Esophagus mucosa (tissue), 1 donor: ENCODE measurements at regions not wholly inside any gene's neighbourhood (a gene's known extent, or its start where the extent isn't known, plus 50 kb on each side); places are given as distances from the start of the nearest gene placed in this dataset.
A peak's percentile ranks its signal among the peaks of the same experiment; 100 is the strongest.

Experiments used
- ATAC-seq: fragments of 200-7000 bp; cut with Tn5 transposase; one replicate; pipeline ENCODE4 v1.9.1; 2020
- donor health status: DM: yes; HTN: yes; CAD: no.

DNA sequence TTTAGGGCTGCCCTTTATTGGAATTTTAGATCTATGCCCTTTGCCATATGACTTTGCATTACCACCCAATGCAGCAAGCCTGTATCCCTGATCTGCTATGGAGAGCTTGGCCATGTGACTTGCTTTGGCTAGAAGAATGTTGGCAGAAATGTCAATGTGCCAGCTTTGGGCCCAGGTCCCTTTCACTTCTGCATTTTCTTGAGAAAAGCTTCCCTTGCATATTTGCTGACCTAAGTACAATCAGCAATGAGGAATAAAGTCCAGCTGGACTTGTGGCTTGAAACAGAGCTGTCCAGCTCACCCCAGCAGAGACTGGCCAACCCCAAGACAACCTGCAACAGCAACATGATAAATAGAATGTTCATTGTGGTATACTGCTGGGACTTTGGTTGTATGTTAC lies 135.9 kb downstream of the PAH start:
- ATAC-seq = no peak

DNA sequence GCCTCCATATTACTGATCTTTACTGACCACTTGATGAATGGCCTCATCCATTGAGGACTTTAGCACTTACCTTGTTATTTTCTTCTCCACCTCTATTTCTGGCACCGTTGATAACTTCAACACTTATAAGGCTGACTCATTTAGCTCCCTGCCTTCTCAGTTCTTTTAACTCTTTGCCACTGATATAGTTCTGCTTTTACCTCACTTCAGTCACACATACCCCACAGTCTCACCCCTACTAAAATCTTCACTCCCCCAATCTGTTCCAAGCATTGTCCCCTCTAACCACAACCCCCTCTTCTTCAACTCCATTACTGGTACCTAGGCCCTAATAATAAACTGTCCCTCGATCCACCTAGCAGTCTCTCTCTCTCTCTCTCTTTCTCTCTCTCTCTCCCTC lies 141.0 kb downstream of the PAH start:
- no peak for ATAC-seq

DNA sequence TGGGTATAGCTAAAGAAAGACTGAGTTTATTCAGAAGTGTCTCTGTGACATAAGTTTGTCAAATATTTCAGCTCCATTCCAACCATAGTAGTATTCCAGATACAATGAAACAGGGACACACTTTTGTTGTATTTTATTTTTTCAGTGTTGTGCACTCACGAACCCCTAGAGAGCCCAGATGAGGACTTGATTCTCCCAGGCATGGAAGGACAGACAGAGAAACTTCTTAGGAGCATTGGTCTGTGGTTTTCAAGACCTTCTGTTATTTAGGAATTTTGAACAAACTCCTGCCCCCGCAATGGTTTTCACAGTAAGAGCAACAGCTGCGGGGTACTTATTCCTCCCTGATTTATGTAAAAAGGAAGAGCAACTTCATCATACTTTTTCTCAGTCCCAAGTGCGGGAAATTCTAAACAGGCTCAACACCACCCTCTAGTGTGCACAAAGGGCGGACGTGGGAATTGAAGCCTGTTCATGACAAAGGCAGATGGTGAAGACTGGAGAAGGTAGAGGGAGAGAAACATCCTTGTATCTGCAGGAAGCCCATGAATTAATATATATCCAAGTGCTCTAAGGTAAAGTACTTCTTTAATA lies 147.6 kb downstream of the PAH start:
- peak; percentile 68 for ATAC-seq

DNA sequence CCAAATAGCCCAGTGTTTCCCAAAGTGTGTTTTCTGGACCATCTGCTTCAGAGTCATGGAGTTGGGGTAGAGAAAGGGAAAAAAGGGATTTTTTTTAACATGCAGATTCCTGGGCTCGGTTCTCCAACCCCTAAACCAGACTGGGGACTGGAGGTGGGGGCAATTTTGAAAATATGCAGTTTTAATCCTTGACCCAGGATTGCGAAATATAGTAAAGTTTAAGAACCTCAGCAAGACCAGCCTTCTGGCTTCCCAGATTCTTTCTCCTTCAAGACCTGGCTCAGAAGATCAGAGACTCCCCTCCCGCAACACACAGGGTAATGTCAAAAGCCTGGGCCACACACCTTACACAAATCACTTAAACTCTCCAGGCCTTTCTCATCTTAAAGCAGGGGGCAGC lies 150.1 kb downstream of the PAH start:
- no peak for ATAC-seq

DNA sequence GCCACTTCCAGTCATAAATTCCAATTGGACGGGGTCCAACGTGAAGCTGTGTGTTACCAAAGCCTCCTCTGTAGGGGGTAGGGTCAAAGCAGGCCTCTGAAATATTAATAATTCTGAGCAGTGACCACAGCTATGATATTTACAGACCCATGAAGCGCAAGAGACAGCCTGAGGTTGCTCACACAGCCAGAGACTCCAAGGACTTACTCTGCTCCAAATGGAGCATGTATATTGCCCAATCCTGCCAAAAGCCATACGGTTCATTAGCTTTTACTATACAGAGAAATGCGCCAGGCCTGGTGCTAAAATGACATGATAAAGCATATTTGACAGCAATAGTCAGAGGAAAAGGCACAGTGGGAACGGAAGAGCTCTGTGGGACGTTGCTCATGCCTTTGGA lies 151.3 kb downstream of the PAH start:
- ATAC-seq = no peak

DNA sequence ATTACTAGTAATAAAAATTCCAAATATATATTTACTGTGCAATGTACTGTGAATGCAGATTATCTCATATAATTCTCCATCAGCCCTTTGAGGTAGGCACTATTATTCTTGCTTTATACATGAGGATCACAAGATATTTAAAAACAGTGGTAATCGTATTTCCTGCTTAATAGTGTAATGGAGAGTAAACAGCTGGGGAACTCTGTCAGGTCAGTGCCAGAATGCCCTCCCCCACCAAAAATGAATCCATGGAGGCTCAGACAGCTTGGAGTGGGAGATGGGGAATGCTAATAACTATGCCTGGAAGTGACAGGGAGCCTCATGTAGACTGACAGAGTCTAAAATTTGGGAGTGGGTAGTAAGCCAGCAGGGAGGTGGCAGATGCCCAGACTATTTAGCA lies 153.6 kb downstream of the PAH start:
- ATAC-seq = no peak

DNA sequence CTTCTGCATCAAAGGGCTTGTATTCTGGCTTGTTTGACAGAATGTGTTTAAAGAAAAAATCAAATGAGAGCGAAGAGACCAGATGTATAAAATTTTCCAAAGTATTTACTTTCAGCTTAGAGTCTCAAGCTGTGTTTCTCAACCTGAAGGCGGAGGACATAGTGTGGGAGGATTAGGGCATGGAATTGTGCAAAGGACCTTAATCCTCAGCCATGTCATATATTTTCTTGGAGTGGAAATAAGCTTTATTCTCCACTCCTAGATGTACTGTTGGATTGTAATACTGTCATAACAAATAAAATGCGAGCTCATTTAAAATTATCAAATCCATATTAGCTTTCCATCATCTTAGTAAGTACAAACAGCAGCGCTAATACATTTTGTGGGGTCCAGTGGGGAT lies 154.0 kb downstream of the PAH start:
- no peak for ATAC-seq

DNA sequence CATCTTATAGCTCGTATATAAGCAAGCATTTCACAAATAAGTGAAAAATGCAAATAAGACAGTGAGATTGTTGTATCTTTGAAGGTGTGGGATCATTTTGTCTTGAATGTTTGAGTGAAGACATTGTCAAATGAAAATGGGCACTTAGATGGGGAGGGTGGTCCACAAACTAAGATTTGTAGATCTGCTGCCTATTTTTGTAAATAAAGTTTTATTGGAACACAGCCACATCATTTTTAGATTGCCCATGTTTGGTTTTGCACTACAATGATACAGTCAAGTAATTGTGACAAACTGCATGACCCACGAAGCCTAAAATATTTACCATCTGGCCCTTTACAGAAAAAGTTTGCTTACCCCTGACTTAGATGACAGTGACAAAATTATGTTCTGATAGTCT lies 156.7 kb downstream of the PAH start:
- ATAC-seq = no peak

DNA sequence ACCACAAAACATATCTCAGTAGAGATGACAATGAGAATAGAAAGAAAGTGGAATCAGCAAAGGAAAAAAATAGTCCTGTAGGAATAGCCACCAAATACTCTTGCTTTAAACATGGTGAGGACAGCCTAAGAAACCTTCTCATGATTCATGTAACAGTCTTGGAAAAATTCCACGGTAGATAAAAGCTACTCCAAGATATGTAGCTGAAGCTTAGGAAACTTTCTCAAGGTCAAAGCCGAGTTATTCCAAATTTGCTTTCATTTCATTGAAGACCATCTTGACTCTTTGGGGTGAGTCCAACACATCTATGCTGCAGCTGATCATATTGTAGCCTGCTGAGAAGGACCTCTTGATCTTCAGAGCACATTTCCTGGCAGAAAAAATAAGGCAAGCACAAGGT lies 157.6 kb downstream of the PAH start:
- ATAC-seq = no peak

DNA sequence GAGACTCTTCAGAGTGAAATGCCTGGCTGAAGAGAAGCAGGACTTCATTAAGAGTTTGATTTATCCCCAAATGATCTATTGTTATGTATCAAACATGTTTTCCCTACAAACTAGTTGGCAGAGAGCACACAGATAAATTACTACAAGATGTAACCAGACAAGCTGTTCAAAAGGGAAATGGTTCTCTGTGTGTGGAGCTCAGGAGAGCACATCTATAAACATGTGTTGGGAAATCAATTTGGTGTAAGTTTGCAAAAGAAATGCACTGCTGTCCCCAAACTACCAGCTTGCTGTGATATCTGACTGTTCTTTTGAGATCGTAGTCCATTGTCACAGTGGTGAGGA lies 159.2 kb downstream of the PAH start:
- ATAC-seq = no peak

DNA sequence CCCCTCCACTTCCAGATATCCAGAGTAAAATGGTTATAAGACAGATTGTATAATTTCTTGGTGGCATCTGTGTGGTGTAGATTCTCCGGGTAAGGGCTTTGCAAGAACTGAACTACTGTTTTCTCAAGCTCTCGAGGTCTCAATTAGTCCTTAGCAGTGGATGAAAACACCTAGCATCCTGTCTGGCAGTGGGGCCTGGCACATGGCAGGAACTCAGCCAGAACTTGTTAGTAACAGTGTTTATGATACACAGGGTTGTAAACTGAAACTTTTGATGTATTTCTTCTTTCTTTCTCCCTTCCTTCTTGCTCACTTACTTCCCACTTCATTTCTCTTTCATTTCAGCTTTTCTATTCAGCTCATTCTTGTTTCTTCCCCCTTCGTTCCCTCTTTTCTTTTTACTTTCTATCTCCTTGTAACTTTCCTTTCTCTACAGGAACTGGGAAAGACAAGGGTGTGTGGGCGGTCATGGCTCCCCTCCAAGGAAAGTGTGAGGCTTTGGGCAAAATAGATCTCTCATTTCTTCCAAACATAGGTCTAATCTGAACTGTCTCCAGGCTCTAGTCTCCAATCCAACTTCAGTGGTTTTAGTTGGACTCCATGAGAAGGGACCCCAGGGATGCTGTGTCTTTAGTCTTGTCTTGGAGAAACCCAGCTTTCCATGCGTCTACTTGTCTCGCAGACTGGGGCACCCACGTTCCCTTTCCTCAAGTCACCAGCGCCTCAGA lies 159.7 kb downstream of the PAH start:
- no peak for ATAC-seq

DNA sequence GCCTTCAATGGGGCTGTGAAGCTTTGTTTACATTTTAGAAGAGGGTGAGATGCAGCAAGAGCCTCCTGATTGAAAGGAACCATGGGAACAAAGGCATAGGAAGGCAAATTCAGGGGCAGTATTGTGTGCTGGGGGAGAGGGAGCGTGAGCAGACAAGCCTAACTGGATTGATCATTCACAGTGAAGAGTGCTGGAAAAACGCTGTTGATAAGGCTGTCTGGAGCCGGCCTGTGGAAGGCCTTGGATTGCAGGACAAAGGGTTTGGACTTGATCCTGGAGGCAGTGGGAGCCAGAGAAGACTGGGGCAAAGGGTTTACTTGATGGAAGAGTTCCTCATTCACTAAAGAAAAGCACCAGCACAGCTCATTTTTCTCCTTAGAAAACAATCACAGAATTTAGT lies 160.5 kb downstream of the PAH start:
- ATAC-seq = no peak

DNA sequence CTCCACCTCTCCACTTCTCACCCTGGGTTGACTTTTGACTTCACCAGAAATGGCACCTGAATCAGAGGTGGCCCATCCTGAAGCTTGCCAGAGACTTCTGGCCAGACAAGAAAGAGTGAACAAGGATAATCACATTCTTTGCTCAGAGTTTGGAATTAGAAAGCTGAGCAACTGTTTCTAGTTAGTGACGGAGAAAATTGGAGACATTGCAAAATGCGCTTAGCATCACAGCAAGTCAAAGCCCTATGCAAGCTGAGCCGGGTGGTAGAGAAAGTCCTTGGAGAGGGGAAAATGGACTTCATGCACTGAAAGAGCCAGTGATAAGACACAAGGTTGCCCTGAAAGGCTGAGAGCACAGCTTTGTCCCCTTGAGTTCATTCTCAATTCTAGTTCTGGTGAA lies 161.8 kb downstream of the PAH start:
- ATAC-seq = no peak

DNA sequence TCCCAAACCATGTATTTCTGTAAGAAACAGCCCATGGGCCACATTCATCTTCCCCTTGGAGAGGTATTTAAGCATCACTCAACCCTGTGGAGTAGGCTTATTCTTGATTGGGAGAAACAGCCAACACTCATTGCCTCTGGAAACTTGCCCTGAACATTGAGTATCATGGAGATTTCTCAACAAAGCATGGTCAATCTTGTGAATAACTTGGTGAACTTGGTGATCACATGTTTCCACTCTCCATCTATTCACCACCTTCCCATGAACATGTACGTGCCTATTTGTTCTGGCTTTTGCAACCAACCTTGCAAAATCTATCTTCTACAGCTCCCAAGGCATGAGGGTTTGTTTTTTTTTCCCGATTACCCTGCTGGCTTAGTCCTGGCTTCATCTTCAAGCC lies 163.2 kb downstream of the PAH start:
- no peak for ATAC-seq

DNA sequence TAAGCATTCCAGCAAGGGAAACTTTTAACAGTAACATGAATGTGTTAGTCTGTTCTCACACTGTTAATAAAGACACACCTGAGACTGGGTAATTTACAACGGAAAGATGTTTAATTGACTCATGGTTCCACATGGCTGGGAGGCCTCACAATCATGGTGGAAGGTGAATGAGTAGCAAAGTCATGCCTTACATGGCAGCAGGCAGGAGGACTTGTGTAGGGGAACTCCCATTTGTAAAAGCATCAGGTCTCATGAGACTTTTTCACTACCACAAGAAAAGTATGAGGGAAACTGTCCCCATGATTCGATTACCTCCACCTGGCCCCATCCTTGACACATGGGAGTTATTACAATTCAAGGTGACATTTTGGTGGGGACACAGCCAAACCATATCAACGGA lies 168.3 kb downstream of the PAH start:
- ATAC-seq = no peak

DNA sequence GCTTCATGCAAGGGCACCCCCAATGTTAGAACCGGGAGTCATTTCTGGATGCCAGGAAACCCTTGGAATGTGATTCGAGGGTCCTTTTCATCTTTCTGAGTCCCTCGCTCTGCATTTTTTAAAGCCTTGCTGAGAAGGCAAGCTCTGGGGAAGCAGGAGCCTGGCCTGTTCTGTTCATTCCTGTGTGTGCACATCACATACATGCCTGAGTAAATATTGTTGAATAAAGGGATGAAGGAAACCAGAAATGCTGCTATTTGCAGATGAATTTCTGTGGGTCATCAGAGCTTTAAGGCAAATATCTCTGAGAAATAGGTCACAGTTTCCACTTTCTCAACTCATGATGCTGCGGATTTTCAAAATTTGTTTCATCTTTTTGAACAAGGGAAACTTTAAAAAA lies 170.1 kb downstream of the PAH start:
- ATAC-seq = no peak

DNA sequence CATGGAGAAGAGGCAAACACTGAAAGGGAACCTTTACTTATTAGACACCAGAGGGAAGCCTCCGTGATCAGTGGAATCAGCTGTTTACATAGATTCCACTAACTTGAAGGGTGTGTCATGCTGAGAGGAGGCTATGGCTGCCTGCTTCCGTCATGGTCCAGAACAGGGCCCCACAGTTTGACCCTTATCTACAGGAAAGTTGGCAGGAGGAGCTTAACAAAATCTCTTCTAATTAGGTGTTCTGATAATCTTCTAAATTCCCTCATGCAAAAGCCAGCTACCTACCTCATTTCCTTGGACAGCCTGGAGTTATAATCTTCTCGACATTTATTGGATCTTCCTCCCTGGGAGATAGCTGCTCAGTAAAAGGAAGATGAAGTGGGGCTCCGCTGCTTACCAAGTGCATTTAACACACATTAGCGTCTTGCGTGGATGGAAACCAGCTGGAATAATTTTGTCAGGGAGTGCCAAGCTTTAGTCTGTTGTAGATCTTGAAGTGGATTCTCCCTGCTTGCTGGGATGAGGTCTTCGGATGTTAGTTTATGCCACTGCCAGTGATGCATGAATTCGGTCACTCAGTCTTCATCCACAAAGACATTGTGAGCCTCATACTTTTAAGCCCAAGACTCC lies 171.0 kb downstream of the PAH start:
- ATAC-seq = no peak

DNA sequence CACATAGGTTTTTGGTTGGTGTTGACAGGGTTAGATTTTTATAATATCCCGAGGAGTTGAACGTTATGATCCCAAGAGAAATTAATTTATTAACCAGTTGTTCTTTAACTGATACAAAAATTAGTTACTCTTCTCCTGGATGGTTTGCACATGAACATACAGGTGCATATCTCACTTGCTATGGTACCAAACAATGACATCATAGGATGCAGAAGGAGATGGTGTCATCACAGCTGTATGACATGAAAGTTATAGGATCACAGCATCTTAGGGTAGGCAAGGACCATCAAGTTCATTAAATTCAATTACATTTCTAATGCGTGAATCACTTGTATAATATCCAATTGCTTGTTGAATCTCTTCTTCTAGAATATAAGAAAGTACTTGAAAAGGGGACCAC lies 175.8 kb downstream of the PAH start:
- ATAC-seq = no peak

DNA sequence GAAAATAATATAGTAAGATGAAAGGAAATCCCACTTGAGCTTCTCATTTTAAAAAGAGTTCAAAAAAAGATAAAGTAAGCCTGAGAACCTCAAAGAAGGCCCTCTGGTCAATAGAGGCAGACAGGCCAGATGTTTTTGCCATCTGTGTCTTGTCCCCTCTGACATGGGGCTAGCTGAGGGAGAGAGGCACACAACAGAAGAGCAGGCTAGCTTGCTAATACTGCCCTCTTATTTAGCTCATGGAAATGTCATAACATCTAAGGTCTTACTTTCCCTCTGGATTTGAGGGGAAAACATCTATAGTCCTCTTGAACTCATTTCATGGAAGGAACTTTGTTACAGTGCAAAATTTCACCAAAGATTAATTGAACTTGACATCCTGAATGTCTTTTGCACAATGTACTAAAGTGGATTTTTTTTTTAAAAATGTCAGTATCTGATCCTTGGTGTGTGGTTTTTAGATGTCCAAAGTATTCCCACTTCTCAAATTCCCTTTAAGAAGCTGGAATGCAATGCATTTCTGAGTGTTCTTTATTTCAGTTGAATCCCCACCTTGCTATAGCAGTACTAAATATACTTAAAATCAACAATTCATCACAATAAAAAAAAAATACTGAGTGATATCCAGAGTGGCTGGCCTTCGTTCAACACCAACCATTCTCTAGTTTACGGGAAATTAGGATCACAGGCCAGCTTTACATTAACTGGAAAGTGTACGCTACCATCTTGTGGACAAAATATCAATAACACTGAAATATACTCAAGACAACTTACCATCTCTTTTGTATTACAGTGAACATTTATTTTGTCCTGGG lies 176.7 kb downstream of the PAH start:
- ATAC-seq = no peak

DNA sequence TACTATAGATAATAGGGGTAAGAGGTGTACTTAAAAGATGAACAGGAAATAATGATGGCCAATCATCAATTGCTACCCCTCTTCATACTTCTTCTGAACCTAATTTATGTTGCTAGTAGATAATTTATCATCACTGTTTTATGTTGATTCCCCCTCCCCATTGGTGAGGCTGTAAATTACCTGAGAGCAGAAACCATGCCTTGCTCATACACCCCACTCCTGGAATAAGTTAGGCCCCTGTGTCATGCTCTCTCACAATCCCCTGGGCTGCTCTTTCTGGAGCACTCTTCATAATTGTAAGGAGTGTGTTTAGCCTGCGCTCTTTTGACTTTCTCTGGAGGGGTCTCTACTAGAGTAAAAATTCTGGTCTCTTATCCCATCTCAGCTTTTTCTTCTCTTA lies 180.7 kb downstream of the PAH start:
- no peak for ATAC-seq

DNA sequence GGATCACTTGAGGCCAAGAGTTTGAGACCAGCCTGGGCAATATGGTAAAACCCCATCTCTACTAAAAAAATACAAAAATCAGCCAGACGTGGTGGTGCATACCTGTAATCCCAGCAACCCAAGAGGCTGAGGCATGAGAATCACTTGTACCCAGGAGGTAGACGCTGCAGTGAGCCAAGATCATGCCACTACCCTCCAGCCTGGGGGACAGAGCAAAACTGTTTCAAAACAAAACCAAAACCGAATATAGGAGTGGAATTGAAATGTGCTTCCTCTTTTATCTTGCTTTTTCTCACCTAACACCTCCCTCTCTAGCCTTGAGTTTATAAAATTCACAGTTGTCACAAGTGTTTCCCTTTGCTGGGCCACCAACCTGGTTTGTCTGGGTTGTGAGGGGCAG lies 181.9 kb downstream of the PAH start:
- no peak for ATAC-seq

DNA sequence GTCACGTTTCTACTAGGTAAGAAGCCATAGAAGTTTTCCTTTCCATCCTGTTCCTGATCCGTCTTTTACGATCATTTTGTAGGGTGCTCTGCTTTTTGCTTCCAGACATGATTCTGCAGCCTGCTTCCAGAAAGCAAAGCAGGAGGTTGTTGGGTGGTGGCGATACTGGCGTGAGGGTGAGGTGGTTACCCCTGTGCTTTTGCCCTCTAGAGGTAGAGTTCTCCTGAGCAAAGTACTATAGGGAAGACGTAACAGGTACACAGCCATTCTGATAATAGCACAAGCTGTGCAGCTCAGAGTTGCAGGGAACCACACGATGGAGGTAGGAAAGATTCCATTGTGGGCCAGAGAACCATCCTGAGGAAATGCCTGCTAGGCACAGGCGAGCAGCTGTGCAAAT lies 186.0 kb downstream of the PAH start:
- ATAC-seq = no peak

DNA sequence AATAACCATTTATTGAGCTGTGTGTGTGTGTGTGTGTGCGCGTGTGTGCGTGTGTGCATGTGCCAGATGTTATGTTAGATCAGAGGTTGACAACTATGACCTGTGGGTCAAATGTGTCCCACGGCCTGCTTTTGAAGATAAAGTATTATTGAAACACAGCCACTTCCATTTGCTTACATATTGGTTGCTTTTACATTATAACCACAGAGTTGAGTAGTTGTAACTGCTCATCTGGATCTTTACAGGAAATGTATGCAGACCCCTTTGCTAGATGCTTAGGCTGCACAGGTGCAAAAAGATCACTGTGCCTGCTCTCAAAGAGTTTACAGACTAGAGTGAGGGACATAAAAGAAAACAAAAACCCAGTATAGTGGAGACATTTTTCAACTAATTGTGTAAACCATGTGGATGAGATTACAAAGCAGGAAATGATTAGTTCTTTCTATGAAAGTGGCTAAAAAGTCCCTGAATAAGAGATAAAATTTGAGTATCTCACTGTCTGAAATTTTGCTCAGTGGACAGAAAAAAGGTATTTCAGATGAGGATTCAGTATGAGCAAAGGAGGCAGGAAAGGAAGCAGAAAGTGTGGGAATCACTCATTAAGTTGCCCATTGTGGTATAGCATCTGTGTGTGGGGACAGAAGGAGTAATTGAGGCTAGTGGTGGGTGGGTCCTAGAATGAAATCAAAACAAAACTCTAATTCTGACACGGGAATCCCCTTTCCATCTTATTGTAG lies 188.4 kb downstream of the PAH start:
- no peak for ATAC-seq
